GM12878 (cell line): ENCODE measurements at regions not wholly inside any gene's neighbourhood (a gene's known extent, or its start where the extent isn't known, plus 50 kb on each side); places are given as distances from the start of the nearest gene placed in this dataset.

Experiments used
- ATAC-seq: fragments of 200-7000 bp; cut with Tn5 transposase; 3 replicates; pipeline ENCODE4 v1.9.1; 2020; ENCODE audit warnings: mild to moderate bottlenecking, moderate library complexity
- BruUV-seq: library from RNA; stranded (reverse); fragments of 400-500 nt; replicated peaks from 2 replicates; lab custom pipeline; 2021; lab: Mats Ljungman, UMichigan
- CTCF ChIA-PET: fragments of 300-600 bp; sonication (Branson Sonifier 250); formaldehyde crosslinking; extraction: SDS; loops from one replicate; lab custom pipeline; 2021; ENCODE audit warnings: inconsistent platforms; lab: Yijun Ruan, JAX
- POLR2A ChIA-PET: fragments of 350-600 bp; formaldehyde crosslinking; extraction: SDS; loops from one replicate; lab custom pipeline; 2021; ENCODE audit warnings: inconsistent platforms; lab: Charles Lee
- RAD21 ChIA-PET: fragments of 300-600 bp; sonication (Branson Sonifier 250); formaldehyde crosslinking; loops from one replicate; lab custom pipeline; 2023; ENCODE audit warnings: antibody characterized with exemption; ENCODE audit not compliant: unreplicated experiment; lab: Charles Lee
- SMC1A ChIA-PET: fragments of 300-600 bp; sonication (Branson Sonifier 250); formaldehyde crosslinking; loops from one replicate; lab custom pipeline; 2023; ENCODE audit not compliant: unreplicated experiment, uncharacterized antibody; lab: Charles Lee
- DNase-seq: peaks from one replicate; pipeline ENCODE4 v3.0.0-alpha.2; 2011; ENCODE audit warnings: low read depth, low spot score
- FAIRE-seq: peaks from 3 replicates; lab custom pipeline; 2011; peaks lifted over from hg19 to GRCh38; lab: Jason Lieb, UNC
- H2AFZ ChIP-seq: 2 replicates; pipeline ENCODE4 v1.6.0; 2011; ENCODE audit warnings: low read depth, low read length, control low read depth; ENCODE audit not compliant: control insufficient read depth
- H3K27ac ChIP-seq: 2 replicates; pipeline ENCODE4 v1.5.1; 2011; ENCODE audit warnings: control low read depth; ENCODE audit not compliant: control insufficient read depth, insufficient read depth
- H3K27me3 ChIP-seq, 2 experiments: replicated peaks in 1 of 2; 2 replicates each; pipeline versions ENCODE4 v1.6.0 to v1.6.1; 2011; ENCODE audit warnings: low read length in 1 of 2; ENCODE audit not compliant: control insufficient read depth in 2 of 2, insufficient read depth in 2 of 2
- H3K36me3 ChIP-seq, 2 experiments: 2 replicates each; pipeline ENCODE4 v1.5.1; 2011; ENCODE audit warnings: low read length in 1 of 2; ENCODE audit not compliant: control insufficient read depth in 2 of 2, insufficient read depth in 2 of 2
- H3K4me1 ChIP-seq: 2 replicates; pipeline ENCODE4 v1.6.1; 2011; ENCODE audit warnings: mild to moderate bottlenecking, low read length, moderate library complexity, mixed read lengths; ENCODE audit not compliant: control insufficient read depth, insufficient read depth
- H3K4me2 ChIP-seq: 2 replicates; pipeline ENCODE4 v1.6.0; 2011; ENCODE audit warnings: control low read depth; ENCODE audit not compliant: control insufficient read depth, insufficient read depth
- H3K4me3 ChIP-seq: fragments of 200-600 bp; sonication (generic); 2 replicates; pipeline ENCODE4 v1.5.1; 2016
- H3K79me2 ChIP-seq: 2 replicates; pipeline ENCODE4 v1.6.0; 2011; ENCODE audit warnings: low read length; ENCODE audit not compliant: control insufficient read depth, insufficient read depth
- H3K9ac ChIP-seq: 2 replicates; pipeline ENCODE4 v1.8.0; 2011; ENCODE audit warnings: low read length, control low read depth, mixed read lengths; ENCODE audit not compliant: control insufficient read depth, insufficient read depth
- H3K9me3 ChIP-seq: replicated peaks from 3 replicates; pipeline ENCODE4 v1.5.1; 2011; ENCODE audit warnings: mild to moderate bottlenecking, low read length; ENCODE audit not compliant: control insufficient read depth, insufficient read depth
- H4K20me1 ChIP-seq: 2 replicates; pipeline ENCODE4 v1.6.0; 2011; ENCODE audit not compliant: control insufficient read depth, insufficient read depth
- ATF3 ChIP-seq: IDR thresholded peaks from 2 replicates; pipeline ENCODE4 v1.6.1; 2011; ENCODE audit warnings: low read depth, mild to moderate bottlenecking, low read length, moderate library complexity, borderline replicate concordance; ENCODE audit errors: extremely low read depth
- EGR1 ChIP-seq, 2 experiments: IDR thresholded peaks; 1 replicate in 1 of 2; 2 replicates in 1 of 2; pipeline ENCODE4 v1.6.1; 2011 to 2012; ENCODE audit warnings: low read depth in 2 of 2, low read length in 2 of 2, borderline replicate concordance in 1 of 2, mild to moderate bottlenecking in 1 of 2, moderate library complexity in 1 of 2
- FOXM1 ChIP-seq: IDR thresholded peaks from 2 replicates; pipeline ENCODE4 v1.6.1; 2012; ENCODE audit warnings: low read depth, mild to moderate bottlenecking, inconsistent platforms, low read length, moderate library complexity
- HDGF ChIP-seq: fragments of 450-650 bp; IDR thresholded peaks from 2 replicates; pipeline ENCODE4 v1.6.1; 2016; ENCODE audit warnings: antibody characterized with exemption
- IKZF1 ChIP-seq: fragments of 450-650 bp; conservative IDR thresholded peaks from 2 replicates; pipeline ENCODE4 v1.6.1; 2017; ENCODE audit warnings: antibody characterized with exemption, mild to moderate bottlenecking
- KAT2A ChIP-seq: conservative IDR thresholded peaks from 2 replicates; pipeline ENCODE4 v1.6.1; 2011; ENCODE audit warnings: low read depth, low read length; ENCODE audit not compliant: control insufficient read depth
- KLF5 ChIP-seq: fragments of 450-650 bp; IDR thresholded peaks from 2 replicates; pipeline ENCODE4 v1.6.1; 2014; ENCODE audit warnings: mild to moderate bottlenecking; ENCODE audit not compliant: partially characterized antibody
- MTA2 ChIP-seq: fragments of 450-650 bp; IDR thresholded peaks from 2 replicates; pipeline ENCODE4 v1.6.1; 2016; ENCODE audit warnings: low read depth, mild to moderate bottlenecking, moderate library complexity
- NFYA ChIP-seq: IDR thresholded peaks from 2 replicates; pipeline ENCODE4 v1.6.1; 2011; ENCODE audit warnings: low read depth, mild to moderate bottlenecking, low read length, improper control_type of control experiment, borderline replicate concordance
- RAD51 ChIP-seq: fragments of 450-650 bp; IDR thresholded peaks from 2 replicates; pipeline ENCODE4 v1.6.1; 2016; ENCODE audit warnings: moderate library complexity, mild to moderate bottlenecking, inconsistent platforms
- RCOR1 ChIP-seq: conservative IDR thresholded peaks from 2 replicates; pipeline ENCODE4 v1.6.1; 2012; ENCODE audit warnings: low read depth, low read length, improper control_type of control experiment
- SIN3A ChIP-seq: IDR thresholded peaks from 2 replicates; pipeline ENCODE4 v1.6.1; 2012; ENCODE audit warnings: low read depth, low read length, improper control_type of control experiment
- SPI1 ChIP-seq: IDR thresholded peaks from 2 replicates; pipeline ENCODE4 v1.6.1; 2011; ENCODE audit warnings: low read depth, mild to moderate bottlenecking, low read length, moderate library complexity, borderline replicate concordance; ENCODE audit not compliant: insufficient read depth
- TARDBP ChIP-seq: IDR thresholded peaks from 2 replicates; pipeline ENCODE4 v1.6.1; 2016; ENCODE audit warnings: borderline replicate concordance
- TCF3 ChIP-seq: IDR thresholded peaks from 2 replicates; pipeline ENCODE4 v1.6.1; 2012; ENCODE audit warnings: low read depth, mild to moderate bottlenecking, low read length, borderline replicate concordance; ENCODE audit not compliant: insufficient read depth
- ZBED1 ChIP-seq: IDR thresholded peaks from 2 replicates; pipeline ENCODE4 v1.6.1; 2016; ENCODE audit warnings: borderline replicate concordance
- ZBTB4 ChIP-seq: fragments of 450-650 bp; formaldehyde crosslinking; IDR thresholded peaks from 2 replicates; pipeline ENCODE4 v1.4.0; 2022; ENCODE audit warnings: mild to moderate bottlenecking, moderate library complexity
- ZNF274 ChIP-seq: IDR thresholded peaks from one replicate; pipeline ENCODE4 v1.8.0; 2011; ENCODE audit not compliant: insufficient read length, insufficient read depth
- ZNF384 ChIP-seq: IDR thresholded peaks from 2 replicates; pipeline ENCODE4 v1.6.1; 2012; ENCODE audit warnings: low read depth, mild to moderate bottlenecking, low read length, improper control_type of control experiment, borderline replicate concordance
- ZNF687 ChIP-seq: fragments of 450-650 bp; IDR thresholded peaks from 2 replicates; pipeline ENCODE4 v1.6.1; 2017; ENCODE audit warnings: mild to moderate bottlenecking, moderate library complexity
- WGBS: methylation state at CpG from one replicate; pipeline ENCODE4 v1.1.6; 2016; ENCODE audit warnings: low lambda C conversion rate; ENCODE audit not compliant: insufficient replicate concordance, insufficient coverage; ENCODE audit errors: missing lambda C conversion rate; 5-methylcytosine and 5-hydroxymethylcytosine counted together
- in situ Hi-C: fragments of 300-500 bp; cut with MboI; formaldehyde crosslinking; loops from 9 replicates; pipeline ENCODE4 v1.14.3; 2018; ENCODE audit warnings: mixed read lengths
- intact Hi-C: fragments of 100-400 bp; cut with micrococcal nuclease; formaldehyde crosslinking; loops from one replicate; pipeline ENCODE4 v1.14.2; 2022; ENCODE audit not compliant: unreplicated experiment

- intact Hi-C loops (no loop called here), in situ Hi-C loops (no loop called here)
- ATAC-seq (no peak), DNase-seq (no peak), FAIRE-seq (no peak)
- WGBS = 42% methylated on average over 1 of the region's 1 CpG
- BruUV-seq = no TSS peak
- Histone ChIP-seq H3K79me2 (no peaks in the 10 kb centered on the region), H3K9ac (no peak overlapping the region), H3K9me3 (no peaks in the 10 kb centered on the region), H3K4me1 (no peaks in the 10 kb centered on the region), H3K4me2 (no peak overlapping the region), H4K20me1 (no peaks in the 10 kb centered on the region), H3K4me3 (no peak overlapping the region), H3K36me3 (no peaks in the 10 kb centered on the region), H3K27me3 (no peaks in the 10 kb centered on the region; a peak in 1 of 4 replicates), H2AFZ (no peak overlapping the region), H3K27ac (no peak overlapping the region)
- TF ChIP-seq SIN3A = no peak
- no peak for TF ChIP-seq ZBTB4 (CRISPR knock-in tag)
- no peak for TF ChIP-seq RAD51
- TF ChIP-seq HDGF = no peak
- TF ChIP-seq ZNF384 = no peak
- no peak for TF ChIP-seq TCF3
- no peak for TF ChIP-seq KAT2A
- TF ChIP-seq IKZF1 = no peak
- TF ChIP-seq TARDBP = no peak
- TF ChIP-seq SPI1 = no peak
- no peak for TF ChIP-seq MTA2
- TF ChIP-seq ZBED1 = no peak
- no peak for TF ChIP-seq ATF3
- no peak for TF ChIP-seq EGR1 (IDR thresholded peaks at IDR 0.05; ENCODE audit: borderline replicate concordance in 1 of 2, low read depth in 2 of 2, low read length in 2 of 2)
- TF ChIP-seq RCOR1 = no peak
- no peak for TF ChIP-seq KLF5
- TF ChIP-seq ZNF687 = no peak
- no peak for TF ChIP-seq FOXM1
- TF ChIP-seq ZNF274 = no peak
- TF ChIP-seq NFYA = no peak
- ChIA-PET CTCF (no interaction called here), SMC1A (no interaction called here), POLR2A (no interaction called here), RAD21 (no interaction called here)
Measured at GRCh38 chr4:108520807-108521206, 99.6 kb upstream of the RPL34 start.
